HG03439 (cell line): ENCODE measurements at regions not wholly inside any gene's neighbourhood (a gene's known extent, or its start where the extent isn't known, plus 50 kb on each side); places are given as distances from the start of the nearest gene placed in this dataset.
"Not testable (repeated sequence)": the region's sequence is repeated elsewhere in the genome, so short reads cannot be mapped to it uniquely, and the experiment has no call there.

Experiments used
- ATAC-seq: cut with Tn5 transposase; IDR thresholded peaks from one replicate; pipeline ENCODE4 v1.9.1; 2021; ENCODE audit warnings: mild to moderate bottlenecking, moderate library complexity; ENCODE audit not compliant: unreplicated experiment

DNA sequence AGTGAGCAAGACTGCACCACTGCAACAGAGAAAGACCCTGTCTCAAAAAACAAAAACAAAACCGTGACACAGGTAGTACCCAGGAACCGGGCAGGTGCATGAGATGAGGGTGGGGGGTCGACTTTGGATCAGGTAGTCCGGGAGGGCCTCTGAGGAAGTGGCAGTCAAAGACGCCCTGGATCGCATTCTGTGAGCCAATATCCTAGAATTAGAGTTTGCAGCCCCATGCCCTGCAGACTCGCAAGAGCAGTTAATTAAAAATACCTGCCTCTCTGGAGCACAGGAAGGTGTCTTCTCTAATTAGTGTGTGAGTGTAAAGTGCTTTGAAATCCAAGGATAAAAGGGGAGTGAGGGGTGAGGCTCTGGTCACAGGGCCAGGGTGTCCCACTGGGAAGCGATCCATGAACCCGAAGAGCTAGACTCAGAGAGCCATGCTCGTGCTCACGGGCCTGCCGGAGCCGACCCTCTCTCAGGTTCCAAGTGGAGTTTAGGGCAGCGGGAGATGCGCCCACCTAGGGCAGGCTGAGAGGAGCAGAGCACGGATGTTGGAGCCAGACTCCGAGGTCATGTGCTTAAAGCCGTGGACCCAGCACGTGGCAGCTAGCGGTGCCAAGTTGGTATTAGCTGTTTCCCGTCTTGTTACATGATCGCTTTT is 74.7 kb upstream of the PTPN1 start:
- ATAC-seq: no peak

DNA sequence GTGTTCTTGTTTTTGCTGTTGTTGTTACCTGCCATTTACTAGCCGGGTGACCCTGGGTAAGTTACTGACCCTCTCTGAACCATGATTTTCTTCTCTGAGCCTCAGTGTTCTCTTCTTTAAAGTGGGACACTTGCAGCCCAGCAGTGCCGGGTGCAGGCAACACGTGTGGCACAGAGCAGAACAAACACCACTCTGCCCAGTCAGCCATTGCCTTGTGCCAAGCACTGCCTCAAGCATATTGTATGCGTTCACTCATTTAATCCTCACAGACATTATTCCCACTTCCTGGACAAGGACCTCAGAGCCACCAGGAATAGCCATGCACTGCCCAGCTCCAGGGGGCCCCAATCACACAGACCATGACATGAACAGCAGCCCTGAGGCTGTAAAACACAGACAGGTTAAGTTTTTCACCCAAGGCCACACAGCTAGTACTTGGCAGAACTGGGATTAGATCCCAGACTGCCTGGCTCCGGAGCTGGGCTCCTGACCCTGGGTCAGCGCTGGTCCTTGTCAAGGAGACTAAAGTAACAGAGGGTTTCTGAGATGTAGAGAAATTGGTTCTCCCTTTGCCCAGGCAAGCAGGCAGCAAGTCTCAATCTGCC is 74.0 kb upstream of the PTPN1 start:
- ATAC-seq: no peak

- no peak for ATAC-seq
Measured at GRCh38 chr20:50436696-50437095, 73.5 kb upstream of the PTPN1 start.

- no peak for ATAC-seq
Measured at GRCh38 chr20:50438986-50439407, 71.2 kb upstream of the PTPN1 start.

- no peak for ATAC-seq
Measured at GRCh38 chr20:50439539-50440453, 70.4 kb upstream of the PTPN1 start.

GRCh38 chr20:50442512-50442911 is 67.7 kb upstream of the PTPN1 start:
- ATAC-seq: no peak

GRCh38 chr20:50445354-50446151 is 64.6 kb upstream of the PTPN1 start:
- ATAC-seq: no peak

DNA sequence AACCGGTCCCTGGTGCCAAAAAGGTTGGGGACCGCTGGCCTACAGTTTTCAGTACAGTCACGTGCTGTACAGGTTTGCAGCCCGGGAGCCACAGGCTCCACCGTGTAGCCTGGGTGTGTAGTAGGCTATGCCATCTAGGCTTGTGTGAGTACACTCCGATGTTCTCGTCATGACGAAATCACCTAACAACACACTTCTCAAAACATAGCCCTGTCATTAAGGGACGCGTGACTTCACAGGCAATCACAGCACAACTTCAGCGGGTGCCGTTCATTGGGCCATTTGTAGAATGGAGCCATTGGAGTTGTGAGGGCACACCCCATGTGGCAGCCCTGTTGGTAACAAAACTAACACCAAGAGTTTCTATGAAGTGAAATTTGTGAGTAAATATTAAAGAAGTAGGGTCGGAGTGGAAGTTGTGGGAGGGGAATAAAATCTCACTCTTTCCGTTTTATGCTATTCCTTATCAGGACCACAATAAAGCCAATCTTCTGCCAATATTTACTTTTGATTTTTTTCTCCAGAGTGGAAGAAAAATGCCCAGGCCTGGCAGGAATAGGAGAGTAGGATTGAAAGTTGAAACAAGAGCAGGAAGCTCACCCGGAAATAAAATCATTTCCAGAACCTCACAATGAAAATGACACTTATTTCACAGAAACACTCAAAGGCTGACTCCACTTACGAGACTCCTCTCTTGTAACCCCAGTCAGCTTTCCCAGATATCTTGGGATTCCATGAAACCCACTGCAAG is 63.7 kb upstream of the PTPN1 start:
- no peak for ATAC-seq

- ATAC-seq: no peak
Measured at GRCh38 chr20:50447102-50447804, 62.9 kb upstream of the PTPN1 start.

DNA sequence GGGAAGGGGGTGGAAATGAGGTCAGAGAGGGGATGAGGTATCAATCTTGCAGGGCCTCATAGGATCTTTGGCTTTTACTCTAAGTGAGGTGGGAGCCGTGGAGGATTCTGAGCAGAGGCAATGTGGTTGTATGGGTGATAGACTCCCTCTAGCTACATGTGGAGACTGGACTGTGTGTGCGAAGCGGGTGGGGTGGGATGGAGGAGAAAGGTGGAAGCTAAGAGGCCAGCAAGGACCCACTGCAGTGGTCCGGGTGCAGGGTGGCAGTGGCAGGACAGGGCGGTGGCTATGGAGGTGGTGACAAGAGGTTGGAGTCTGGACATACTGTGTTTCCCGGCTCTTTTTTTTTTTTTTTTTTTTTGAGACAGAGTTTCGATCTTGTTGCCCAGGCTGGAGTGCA is 62.4 kb upstream of the PTPN1 start:
- ATAC-seq: no peak

- not testable (repeated sequence) for ATAC-seq
Measured at GRCh38 chr20:50448625-50449403, 61.4 kb upstream of the PTPN1 start.

GRCh38 chr20:50449738-50450492 is 60.3 kb upstream of the PTPN1 start:
- peak; percentile 53 for ATAC-seq

- no peak for ATAC-seq
Measured at GRCh38 chr20:50450493-50450826, 59.7 kb upstream of the PTPN1 start.

GRCh38 chr20:50450881-50451752 is 59.1 kb upstream of the PTPN1 start:
- peak; percentile 78 for ATAC-seq

DNA sequence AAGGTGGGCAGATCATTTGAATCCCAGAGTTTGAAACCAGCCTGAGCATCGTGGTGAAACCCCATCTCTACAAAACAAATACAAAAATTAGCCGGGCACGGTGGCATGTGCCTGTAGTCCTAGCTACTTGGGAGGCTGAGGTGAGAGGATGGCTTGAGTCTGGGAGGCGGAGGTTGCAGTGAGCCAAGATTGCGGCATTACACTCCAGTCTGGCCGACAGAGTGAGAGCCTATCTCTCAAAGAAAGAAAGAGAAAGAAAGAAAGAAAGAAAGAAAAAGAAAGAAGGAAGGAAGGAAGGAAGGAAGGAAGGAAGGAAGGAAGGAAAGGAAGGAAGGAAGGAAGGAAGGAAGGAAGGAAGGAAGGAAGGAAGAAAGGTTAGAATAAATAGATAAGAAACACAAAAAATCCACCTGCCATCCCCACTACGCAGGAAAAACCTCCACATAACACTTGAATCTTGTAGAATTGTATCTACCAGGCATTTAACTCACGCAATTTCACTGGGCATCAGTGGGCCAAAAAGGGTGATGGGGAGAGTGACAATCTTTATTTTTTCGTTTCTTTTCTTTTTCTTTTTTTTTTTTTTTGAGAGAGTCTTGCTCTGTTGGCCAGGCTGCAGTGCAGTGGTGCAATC is 58.3 kb upstream of the PTPN1 start:
- not testable (repeated sequence) for ATAC-seq

GRCh38 chr20:50453533-50454244 is 56.5 kb upstream of the PTPN1 start:
- ATAC-seq: no peak
